ENCODE measurements at regions not wholly inside any gene's neighbourhood (a gene's known extent, or its start where the extent isn't known, plus 50 kb on each side); places are given as distances from the start of the nearest gene placed in this dataset.

GRCh38 chr12:34334953-34335743 lies 312.9 kb downstream of the ALG10 start:
- no peak for DNase-seq (ENCODE audit: low read depth in 2 of 2)
- no peak overlapping the region for H3K4me3 ChIP-seq (replicated peaks in 1 of 2; ENCODE audit: low read depth in 2 of 2, low read length in 2 of 2)
- TF ChIP-seq, protein P1, sequence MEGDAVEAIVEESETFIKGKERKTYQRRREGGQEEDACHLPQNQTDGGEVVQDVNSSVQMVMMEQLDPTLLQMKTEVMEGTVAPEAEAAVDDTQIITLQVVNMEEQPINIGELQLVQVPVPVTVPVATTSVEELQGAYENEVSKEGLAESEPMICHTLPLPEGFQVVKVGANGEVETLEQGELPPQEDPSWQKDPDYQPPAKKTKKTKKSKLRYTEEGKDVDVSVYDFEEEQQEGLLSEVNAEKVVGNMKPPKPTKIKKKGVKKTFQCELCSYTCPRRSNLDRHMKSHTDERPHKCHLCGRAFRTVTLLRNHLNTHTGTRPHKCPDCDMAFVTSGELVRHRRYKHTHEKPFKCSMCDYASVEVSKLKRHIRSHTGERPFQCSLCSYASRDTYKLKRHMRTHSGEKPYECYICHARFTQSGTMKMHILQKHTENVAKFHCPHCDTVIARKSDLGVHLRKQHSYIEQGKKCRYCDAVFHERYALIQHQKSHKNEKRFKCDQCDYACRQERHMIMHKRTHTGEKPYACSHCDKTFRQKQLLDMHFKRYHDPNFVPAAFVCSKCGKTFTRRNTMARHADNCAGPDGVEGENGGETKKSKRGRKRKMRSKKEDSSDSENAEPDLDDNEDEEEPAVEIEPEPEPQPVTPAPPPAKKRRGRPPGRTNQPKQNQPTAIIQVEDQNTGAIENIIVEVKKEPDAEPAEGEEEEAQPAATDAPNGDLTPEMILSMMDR (IDR thresholded peaks at IDR 0.05; ENCODE audit: low read depth, low read length), result no peak

DNA sequence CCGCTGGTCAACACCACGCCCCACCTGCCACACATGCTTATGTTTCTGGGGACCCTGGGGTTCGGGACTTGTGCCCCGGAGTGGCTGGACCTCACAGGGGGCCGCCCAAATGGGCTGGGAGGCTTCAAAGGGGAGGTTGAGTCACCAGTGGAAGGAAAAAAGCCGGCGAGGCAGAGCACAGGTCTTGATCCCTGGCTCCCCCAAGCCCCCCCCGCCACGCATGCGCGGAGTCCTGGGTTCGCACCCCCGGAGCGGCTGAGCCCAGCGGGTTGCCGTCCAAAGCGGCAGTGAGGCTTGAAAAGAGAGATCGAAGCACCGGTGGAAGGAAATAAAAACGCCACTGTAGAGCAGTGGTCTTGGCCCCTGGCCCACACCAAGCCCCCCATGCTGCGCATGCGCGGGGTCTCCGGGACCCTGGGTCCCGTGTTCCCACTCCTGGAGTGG lies 313.5 kb downstream of the ALG10 start:
- no peak for DNase-seq (ENCODE audit: low read depth in 2 of 2)
- H3K4me3 ChIP-seq (replicated peaks in 1 of 2; ENCODE audit: low read depth in 2 of 2, low read length in 2 of 2), result no peak overlapping the region
- TF ChIP-seq, protein P1 (IDR thresholded peaks at IDR 0.05; ENCODE audit: low read depth, low read length), result no peak

DNA sequence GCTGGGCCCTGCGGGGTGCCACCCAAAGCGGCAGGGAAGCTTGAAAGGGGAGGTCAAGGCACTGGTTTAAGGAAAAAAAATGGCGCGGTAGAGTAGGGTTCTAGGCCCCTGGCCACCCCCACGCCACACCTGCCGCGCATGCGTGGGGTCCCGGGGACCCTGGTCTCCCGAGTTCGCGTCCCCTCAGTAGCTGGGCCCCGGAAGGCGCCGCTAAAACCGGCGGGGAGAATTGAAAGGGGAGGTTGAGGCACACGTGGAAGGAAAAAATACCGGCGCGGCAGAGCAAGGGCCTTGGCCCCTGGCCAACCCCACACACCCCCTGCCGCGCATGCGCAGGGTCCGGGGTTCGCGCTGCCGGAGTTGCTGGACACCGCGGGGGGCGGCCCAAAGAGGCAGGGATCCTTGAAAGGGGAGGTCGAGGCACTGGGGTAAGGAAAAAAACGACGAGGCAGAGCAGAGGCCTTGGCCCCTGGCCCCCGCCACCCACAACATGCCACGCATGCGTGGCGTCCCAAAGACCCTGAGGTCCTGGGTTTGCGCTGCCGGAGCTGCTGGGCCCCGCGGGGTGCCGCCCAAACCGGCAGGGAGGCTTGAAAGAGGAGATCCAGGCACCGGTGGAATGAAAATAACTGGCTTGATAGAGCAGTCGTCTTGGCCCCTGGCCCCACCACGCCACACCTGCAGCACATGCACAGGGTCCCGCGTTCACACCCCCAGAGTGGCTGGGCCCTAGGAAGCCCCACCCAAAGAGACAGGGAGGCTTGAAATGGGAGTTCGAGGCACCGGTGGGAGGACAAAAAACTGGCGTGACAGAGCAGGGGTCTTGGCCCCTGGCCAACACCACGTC lies 314.5 kb downstream of the ALG10 start:
- DNase-seq (ENCODE audit: low read depth in 2 of 2), result no peak
- H3K4me3 ChIP-seq (replicated peaks in 1 of 2; ENCODE audit: low read depth in 2 of 2, low read length in 2 of 2), result no peak overlapping the region
- TF ChIP-seq, protein P1 (IDR thresholded peaks at IDR 0.05; ENCODE audit: low read depth, low read length), result no peak

DNA sequence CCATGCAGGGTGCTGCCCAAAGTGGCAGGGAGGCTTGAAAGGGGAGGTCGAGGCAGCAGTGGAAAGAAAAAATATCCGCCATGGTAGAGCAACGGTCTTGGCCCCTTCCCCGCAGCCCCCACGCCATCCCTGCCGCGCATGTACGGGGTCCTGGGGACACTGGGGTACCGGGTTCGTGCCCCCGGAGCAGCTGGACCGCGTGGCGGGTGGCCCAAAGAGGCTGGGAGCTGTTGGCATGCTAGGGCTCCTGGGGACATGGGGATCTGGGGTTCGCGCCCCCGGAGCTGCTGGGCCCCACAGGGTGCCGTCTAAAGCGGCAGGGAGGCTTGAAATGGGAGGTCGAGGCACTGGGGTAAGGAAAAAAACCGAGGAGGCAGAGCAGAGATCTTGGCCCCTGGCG lies 316.5 kb downstream of the ALG10 start:
- no peak for DNase-seq (ENCODE audit: low read depth in 2 of 2)
- TF ChIP-seq, protein P1 (IDR thresholded peaks at IDR 0.05; ENCODE audit: low read depth, low read length), result no peak
- no peak overlapping the region for H3K4me3 ChIP-seq (replicated peaks in 1 of 2; ENCODE audit: low read depth in 2 of 2, low read length in 2 of 2)

DNA sequence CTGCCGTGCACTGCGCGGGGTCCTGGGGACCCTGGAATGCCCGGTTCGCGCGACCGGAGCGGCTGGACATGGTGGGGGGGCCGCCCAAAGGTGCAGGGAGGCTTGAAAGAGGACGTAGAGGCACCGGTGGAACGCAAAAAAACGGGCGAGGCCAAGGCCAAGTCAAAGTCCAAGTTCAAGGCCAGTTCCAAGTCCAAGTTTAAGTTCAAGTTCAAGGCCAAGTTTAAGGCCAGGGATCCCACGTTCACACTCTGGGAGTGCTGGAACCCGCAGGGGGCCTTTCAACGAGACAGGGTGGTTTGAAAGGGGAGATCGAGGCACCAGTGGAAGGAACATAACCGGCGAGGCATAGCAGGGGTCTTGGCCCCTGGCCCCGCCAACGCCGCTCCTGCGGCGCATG lies 317.6 kb downstream of the ALG10 start:
- TF ChIP-seq, protein P1 (IDR thresholded peaks at IDR 0.05; ENCODE audit: low read depth, low read length), result no peak
- DNase-seq (ENCODE audit: low read depth in 2 of 2), result no peak
- no peak overlapping the region for H3K4me3 ChIP-seq (replicated peaks in 1 of 2; ENCODE audit: low read depth in 2 of 2, low read length in 2 of 2)

GRCh38 chr12:34340534-34341361 lies 318.5 kb downstream of the ALG10 start:
- DNase-seq (ENCODE audit: low read depth in 2 of 2), result no peak
- TF ChIP-seq, protein P1 (IDR thresholded peaks at IDR 0.05; ENCODE audit: low read depth, low read length), result no peak
- H3K4me3 ChIP-seq (replicated peaks in 1 of 2; ENCODE audit: low read depth in 2 of 2, low read length in 2 of 2), result no peak overlapping the region

Measured in cardiac fibroblast (primary cell).